ENCODE measurements at regions not wholly inside any gene's neighbourhood (a gene's known extent, or its start where the extent isn't known, plus 50 kb on each side); places are given as distances from the start of the nearest gene placed in this dataset.

- TF ChIP-seq CTCF (IDR thresholded peaks at IDR 0.05; ENCODE audit: insufficient read depth, low read length) (no peak), REST (IDR thresholded peaks at IDR 0.05; ENCODE audit: insufficient replicate concordance, low read depth) (no peak), POLR2AphosphoS5 (IDR thresholded peaks at IDR 0.05; ENCODE audit: low read depth) (no peak)
Observed at GRCh38 chr1:69223156-69223555, 344.6 kb upstream of the LRRC7 start.

Measured in HL-60 (cell line).